ACC112 (cell line): ENCODE measurements at regions not wholly inside any gene's neighbourhood (a gene's known extent, or its start where the extent isn't known, plus 50 kb on each side); places are given as distances from the start of the nearest gene placed in this dataset.

Experiments used
- H2AFZ ChIP-seq: fragments of 200-600 bp; sonication (generic); one replicate; pipeline ENCODE4 v1.6.0; 2017; ENCODE audit warnings: antibody characterized with exemption, low read length; ENCODE audit not compliant: unreplicated experiment
- H3K27ac ChIP-seq: fragments of 200-600 bp; sonication (generic); 2 replicates; pipeline ENCODE4 v1.5.1; 2014; ENCODE audit warnings: low read depth, mild to moderate bottlenecking, antibody characterized with exemption, low read length, moderate library complexity
- H3K27me3 ChIP-seq: fragments of 200-600 bp; sonication (generic); 2 replicates; pipeline ENCODE4 v1.6.1; 2014; ENCODE audit warnings: mild to moderate bottlenecking, antibody characterized with exemption, low read length, moderate library complexity, mixed read lengths; ENCODE audit not compliant: insufficient read depth
- H3K36me3 ChIP-seq: fragments of 200-600 bp; sonication (generic); 2 replicates; pipeline ENCODE4 v1.6.1; 2016; ENCODE audit warnings: mild to moderate bottlenecking, antibody characterized with exemption, low read length, moderate library complexity, mixed read lengths; ENCODE audit not compliant: insufficient read depth
- H3K4me1 ChIP-seq: fragments of 200-600 bp; sonication (generic); one replicate; pipeline ENCODE4 v1.6.1; 2016; ENCODE audit warnings: low read length, mixed read lengths; ENCODE audit not compliant: insufficient read depth, unreplicated experiment, control insufficient read depth
- H3K4me3 ChIP-seq: fragments of 200-600 bp; sonication (generic); 2 replicates; pipeline ENCODE4 v1.5.1; 2014; ENCODE audit warnings: mild to moderate bottlenecking, low read depth, low read length
- H3K79me2 ChIP-seq: fragments of 200-600 bp; sonication (generic); one replicate; pipeline ENCODE4 v1.6.0; 2016; ENCODE audit warnings: low read length; ENCODE audit not compliant: control insufficient read depth, unreplicated experiment, insufficient read depth

DNA sequence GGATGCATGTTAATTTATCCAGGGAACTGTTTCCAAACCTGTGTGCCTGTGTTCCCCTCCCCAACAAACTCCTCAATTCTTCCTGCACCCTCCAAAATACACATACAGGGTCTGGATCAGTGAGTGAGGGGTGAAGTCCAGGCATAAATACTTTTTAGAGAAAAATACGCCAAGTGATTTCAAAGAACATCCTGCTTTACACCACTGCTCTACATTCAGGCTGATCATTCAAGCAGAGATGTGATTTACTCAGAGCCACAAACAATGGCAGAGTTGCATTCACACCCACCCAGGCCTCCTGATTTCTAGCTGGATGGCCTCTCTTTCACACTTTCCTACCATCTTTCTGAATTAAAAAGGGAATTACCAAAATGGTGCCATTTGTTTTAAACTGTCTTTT lies 289.5 kb upstream of the SLC14A2 start:
- no peaks in the 10 kb centered on the region for H3K36me3 ChIP-seq
- no peak overlapping the region for H2AFZ ChIP-seq
- H3K4me3 ChIP-seq = no peak overlapping the region
- no peaks in the 10 kb centered on the region for H3K79me2 ChIP-seq
- peaks cover 8% of the 10 kb centered on the region for H3K4me1 ChIP-seq
- peaks cover 47% of the 10 kb centered on the region for H3K27me3 ChIP-seq
- H3K27ac ChIP-seq = no peak overlapping the region

- no peaks in the 10 kb centered on the region for H3K79me2 ChIP-seq
- H3K4me1 ChIP-seq = peaks cover 8% of the 10 kb centered on the region
- H2AFZ ChIP-seq = no peak overlapping the region
- no peak overlapping the region for H3K4me3 ChIP-seq
- H3K27me3 ChIP-seq = peaks cover 44% of the 10 kb centered on the region
- H3K27ac ChIP-seq = no peak overlapping the region
- H3K36me3 ChIP-seq = no peaks in the 10 kb centered on the region
These were observed 288.8 kb upstream of the SLC14A2 start for GRCh38 chr18:45326505-45326904.

DNA sequence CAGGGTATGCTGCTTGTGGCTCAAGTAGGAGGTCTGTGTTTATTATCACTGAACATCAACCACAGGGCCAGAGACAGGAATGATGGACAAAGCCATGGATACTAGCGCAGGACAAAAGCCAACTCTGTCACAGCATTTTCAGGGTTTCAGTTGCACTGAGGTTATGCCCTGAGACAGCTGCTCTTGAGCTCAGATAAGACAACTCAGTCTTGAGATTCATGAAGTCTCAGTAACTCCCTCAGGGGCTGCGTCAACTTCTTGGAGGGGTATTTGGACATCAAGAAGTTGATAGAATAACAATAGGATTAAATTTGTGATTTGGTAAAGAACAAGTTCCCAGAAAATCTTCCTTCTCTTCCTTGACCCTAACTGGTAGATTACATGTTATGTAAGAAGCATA lies 287.0 kb upstream of the SLC14A2 start:
- no peaks in the 10 kb centered on the region for H3K36me3 ChIP-seq
- peaks cover 8% of the 10 kb centered on the region for H3K4me1 ChIP-seq
- no peak overlapping the region for H2AFZ ChIP-seq
- no peak overlapping the region for H3K4me3 ChIP-seq
- H3K27me3 ChIP-seq = peaks cover 44% of the 10 kb centered on the region
- no peaks in the 10 kb centered on the region for H3K79me2 ChIP-seq
- no peak overlapping the region for H3K27ac ChIP-seq

- Histone ChIP-seq H3K4me1 (peaks cover 8% of the 10 kb centered on the region), H3K79me2 (no peaks in the 10 kb centered on the region), H3K4me3 (no peak overlapping the region), H3K36me3 (no peaks in the 10 kb centered on the region), H3K27ac (no peak overlapping the region), H2AFZ (no peak overlapping the region), H3K27me3 (peaks cover 45% of the 10 kb centered on the region)
These were observed 286.5 kb upstream of the SLC14A2 start for GRCh38 chr18:45328811-45329210.

DNA sequence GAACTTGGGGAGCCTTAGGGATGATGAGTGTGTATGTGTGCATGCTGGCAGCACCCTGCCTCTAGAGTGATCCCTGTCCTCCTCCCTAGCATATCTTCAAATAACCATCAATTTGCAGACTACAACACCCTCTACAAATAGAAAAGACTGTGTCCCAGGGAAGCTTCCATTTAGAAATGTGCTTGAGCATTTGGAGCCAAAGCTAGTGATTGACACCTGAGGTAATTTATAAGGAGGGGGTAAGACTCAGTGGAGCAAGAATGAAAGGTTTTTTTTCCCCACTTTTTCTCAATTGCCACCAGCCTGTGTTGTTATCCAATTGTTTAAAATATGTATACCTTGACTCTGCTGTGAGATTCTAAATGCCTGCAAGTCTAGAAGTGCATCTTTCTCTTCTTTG lies 286.0 kb upstream of the SLC14A2 start:
- Histone ChIP-seq H3K27ac (no peak overlapping the region), H3K79me2 (no peaks in the 10 kb centered on the region), H3K4me3 (no peak overlapping the region), H3K36me3 (no peaks in the 10 kb centered on the region), H3K27me3 (peaks cover 47% of the 10 kb centered on the region), H3K4me1 (peaks cover 8% of the 10 kb centered on the region), H2AFZ (no peak overlapping the region)

DNA sequence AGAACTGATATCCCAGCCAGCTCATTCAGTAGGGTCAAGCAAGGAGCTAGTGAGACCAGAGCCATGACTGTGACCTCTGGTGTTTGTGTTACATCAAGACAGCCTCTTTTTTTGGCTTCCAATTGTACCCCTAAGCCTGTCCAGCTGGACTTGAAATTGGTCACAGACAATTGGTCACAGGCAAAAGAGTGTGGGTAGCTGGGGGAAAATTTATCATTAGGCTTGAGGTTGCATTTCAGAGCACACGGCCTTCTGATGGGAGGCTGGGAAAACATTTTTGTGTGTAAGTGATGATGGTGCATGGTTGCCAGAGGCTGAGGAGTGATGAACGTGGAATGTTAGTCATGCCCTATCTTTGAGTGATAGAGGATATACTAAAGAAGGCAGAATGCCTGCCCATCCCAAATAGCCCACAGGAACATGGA lies 285.1 kb upstream of the SLC14A2 start:
- no peaks in the 10 kb centered on the region for H3K4me1 ChIP-seq
- no peak overlapping the region for H2AFZ ChIP-seq
- H3K27ac ChIP-seq = no peak overlapping the region
- no peaks in the 10 kb centered on the region for H3K36me3 ChIP-seq
- H3K27me3 ChIP-seq = peaks cover 54% of the 10 kb centered on the region
- no peak overlapping the region for H3K4me3 ChIP-seq
- H3K79me2 ChIP-seq = no peaks in the 10 kb centered on the region

- Histone ChIP-seq H3K79me2 (no peaks in the 10 kb centered on the region), H3K27me3 (peaks cover 70% of the 10 kb centered on the region), H3K27ac (no peak overlapping the region), H3K36me3 (no peaks in the 10 kb centered on the region), H3K4me3 (no peak overlapping the region), H3K4me1 (no peaks in the 10 kb centered on the region), H2AFZ (no peak overlapping the region)
These were observed 282.4 kb upstream of the SLC14A2 start for GRCh38 chr18:45332871-45333270.

DNA sequence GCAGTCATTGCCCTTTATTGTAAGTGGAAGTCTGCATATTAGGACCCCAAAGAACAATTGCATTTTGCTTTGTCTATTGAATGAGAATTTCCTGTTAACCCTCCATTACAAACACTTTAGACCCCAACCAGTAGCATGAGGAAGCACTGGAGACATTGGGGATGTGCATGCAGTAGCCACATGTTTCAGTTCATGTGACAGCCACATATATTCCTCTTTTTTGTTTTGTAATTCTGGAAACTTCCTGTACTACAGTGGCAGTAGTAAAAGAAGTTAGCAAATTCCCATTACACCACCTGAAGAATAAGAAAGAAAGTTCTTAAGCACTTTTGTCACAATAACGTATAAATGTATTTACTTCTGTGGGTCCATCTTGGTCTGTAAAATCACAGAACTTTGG lies 281.1 kb upstream of the SLC14A2 start:
- H2AFZ ChIP-seq = no peak overlapping the region
- H3K27me3 ChIP-seq = peaks cover 61% of the 10 kb centered on the region
- H3K27ac ChIP-seq = no peak overlapping the region
- no peaks in the 10 kb centered on the region for H3K79me2 ChIP-seq
- H3K4me1 ChIP-seq = no peaks in the 10 kb centered on the region
- no peaks in the 10 kb centered on the region for H3K36me3 ChIP-seq
- no peak overlapping the region for H3K4me3 ChIP-seq

GRCh38 chr18:45335282-45336043 lies 279.8 kb upstream of the SLC14A2 start:
- Histone ChIP-seq H3K79me2 (no peaks in the 10 kb centered on the region), H3K4me1 (no peaks in the 10 kb centered on the region), H3K27ac (no peak overlapping the region), H3K36me3 (no peaks in the 10 kb centered on the region), H3K4me3 (no peak overlapping the region), H3K27me3 (peaks cover 55% of the 10 kb centered on the region), H2AFZ (no peak overlapping the region)

- Histone ChIP-seq H3K36me3 (no peaks in the 10 kb centered on the region), H3K27ac (no peak overlapping the region), H3K79me2 (no peaks in the 10 kb centered on the region), H2AFZ (no peak overlapping the region), H3K4me1 (no peaks in the 10 kb centered on the region), H3K27me3 (peaks cover 53% of the 10 kb centered on the region), H3K4me3 (no peak overlapping the region)
These were observed 278.8 kb upstream of the SLC14A2 start for GRCh38 chr18:45336448-45336847.

DNA sequence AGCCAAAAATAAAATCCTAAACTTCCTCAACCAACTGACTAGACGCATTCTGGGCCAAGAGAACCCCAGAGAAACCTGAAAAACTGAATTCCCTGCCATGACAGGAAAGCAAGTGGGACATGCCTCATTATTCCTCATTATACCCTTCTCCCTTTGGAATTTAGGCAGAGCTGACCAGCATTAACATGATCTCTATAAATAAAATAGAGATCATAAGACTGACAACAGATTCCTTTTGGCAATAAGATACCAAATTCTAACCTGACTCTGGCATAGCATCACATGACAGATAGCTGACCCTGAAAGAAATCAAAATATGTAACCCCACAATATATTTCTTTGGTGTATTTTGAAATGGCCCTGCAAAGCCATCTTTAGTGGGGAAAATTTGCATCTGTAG lies 277.8 kb upstream of the SLC14A2 start:
- H3K27me3 ChIP-seq = peaks cover 57% of the 10 kb centered on the region
- H3K79me2 ChIP-seq = no peaks in the 10 kb centered on the region
- H3K27ac ChIP-seq = no peak overlapping the region

More for the DNA sequence above, 277.8 kb upstream of the SLC14A2 start:
- Histone ChIP-seq H3K4me1 (no peaks in the 10 kb centered on the region), H3K36me3 (no peaks in the 10 kb centered on the region), H3K4me3 (no peak overlapping the region), H2AFZ (no peak overlapping the region)
